ENCODE measurements at regions not wholly inside any gene's neighbourhood (a gene's known extent, or its start where the extent isn't known, plus 50 kb on each side); places are given as distances from the start of the nearest gene placed in this dataset. TPM values are rescaled to one million over a fixed set of nuclear protein-coding genes. Genes with fewer than 3 reads are reported as not detected.

DNA sequence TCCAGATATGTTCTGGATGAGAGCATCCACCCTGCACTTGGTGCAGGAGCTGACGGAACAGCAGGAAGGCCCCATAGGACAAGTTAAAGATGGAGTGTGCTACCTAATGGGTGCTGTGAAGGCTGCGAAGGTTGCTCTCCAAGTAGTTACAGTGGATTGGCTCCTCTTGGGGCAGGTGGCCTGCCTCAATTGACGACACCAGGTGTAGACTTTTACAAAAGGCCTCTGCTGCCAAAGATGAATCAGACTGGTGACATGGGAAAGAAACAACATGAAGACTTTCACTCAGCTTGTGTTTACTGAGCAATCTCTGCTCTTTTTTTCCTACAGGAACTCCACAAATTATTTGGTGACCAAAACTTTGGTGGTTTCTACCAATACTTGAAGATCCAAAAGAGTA lies 437.7 kb downstream of the PLCL1 start:
- no peak for DNase-seq (ENCODE audit: low read depth)

GRCh38 chr2:198238429-198238828 lies 434.0 kb downstream of the PLCL1 start:
- no peak for DNase-seq (ENCODE audit: low read depth)

GRCh38 chr2:198236338-198236737 lies 431.9 kb downstream of the PLCL1 start:
- no peak for DNase-seq (ENCODE audit: low read depth)

GRCh38 chr2:198232281-198232680 lies 427.9 kb downstream of the PLCL1 start:
- no peak for DNase-seq (ENCODE audit: low read depth)

GRCh38 chr2:198231562-198231961 lies 427.2 kb downstream of the PLCL1 start:
- DNase-seq (ENCODE audit: low read depth), result no peak

GRCh38 chr2:198220763-198221610 lies 416.6 kb downstream of the PLCL1 start:
- no peak for DNase-seq (ENCODE audit: low read depth)

DNA sequence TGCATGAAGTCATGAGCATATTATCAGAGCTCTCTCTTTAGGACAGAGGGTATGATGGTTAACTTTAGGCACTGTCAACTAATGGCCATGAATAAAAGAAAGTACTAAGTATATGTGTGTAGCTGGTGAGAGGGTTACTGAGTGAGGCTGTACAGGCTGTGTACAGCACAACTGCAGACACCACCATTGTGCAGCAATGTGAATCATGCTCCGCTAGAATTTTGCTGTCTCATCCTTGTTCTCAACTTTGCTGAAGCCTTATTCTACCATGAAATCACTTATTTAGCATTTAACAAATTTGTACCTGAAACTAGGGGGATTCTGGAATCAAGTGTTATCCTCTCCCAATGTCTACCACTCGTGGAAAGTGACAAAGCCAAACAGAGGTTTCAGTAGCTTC lies 414.9 kb downstream of the PLCL1 start:
- no peak for DNase-seq (ENCODE audit: low read depth)

- no peak for DNase-seq (ENCODE audit: low read depth)
These were observed 409.8 kb downstream of the PLCL1 start for GRCh38 chr2:198214114-198214596.

DNA sequence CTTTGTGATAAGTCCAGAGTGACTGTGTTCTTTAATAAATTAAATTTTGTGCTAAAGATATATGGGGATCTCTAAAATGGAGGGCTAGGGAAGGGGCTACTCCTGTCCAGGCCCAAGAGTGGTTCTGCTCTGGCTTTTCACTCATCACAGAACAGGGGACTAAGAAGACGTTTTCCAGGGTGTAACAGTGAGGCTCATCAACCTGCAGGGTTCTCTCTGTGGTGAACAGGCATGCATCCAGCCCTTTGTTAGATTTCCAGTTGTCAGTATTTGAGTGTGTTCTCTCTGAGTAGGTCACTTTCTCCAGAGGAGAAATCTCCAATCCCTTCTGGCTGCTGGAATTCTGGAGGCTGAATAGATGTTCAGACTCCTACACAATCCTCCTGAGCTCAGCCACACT lies 408.9 kb downstream of the PLCL1 start:
- no peak for DNase-seq (ENCODE audit: low read depth)

DNA sequence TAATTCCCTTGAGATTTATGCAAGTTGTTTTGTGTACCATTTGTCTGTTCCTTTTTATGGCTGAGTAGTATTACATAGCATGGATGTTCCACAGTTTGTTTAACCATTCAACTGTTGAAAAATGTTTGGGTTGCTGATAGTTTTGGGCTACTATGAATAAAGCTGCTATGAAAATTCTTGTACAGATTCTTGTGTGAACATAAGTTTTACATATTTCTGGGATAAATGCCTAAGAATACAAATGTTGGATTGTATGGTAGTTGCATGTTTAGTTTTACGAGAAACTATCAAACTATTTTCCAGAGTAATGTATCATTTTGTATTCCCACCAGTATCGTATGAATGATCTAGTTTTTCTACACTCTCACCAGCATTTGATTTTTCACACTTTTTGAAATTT lies 407.3 kb downstream of the PLCL1 start:
- no peak for DNase-seq (ENCODE audit: low read depth)

GRCh38 chr2:198203336-198204069 lies 399.1 kb downstream of the PLCL1 start:
- no peak for DNase-seq (ENCODE audit: low read depth)

Small RNAs in the stretch of these regions (small RNA-seq; reads per million reads assigned to genes)
- gene RNU7-147P, result not detected
